ENCODE measurements at regions not wholly inside any gene's neighbourhood (a gene's known extent, or its start where the extent isn't known, plus 50 kb on each side); places are given as distances from the start of the nearest gene placed in this dataset.
"Not testable (repeated sequence)": the region's sequence is repeated elsewhere in the genome, so short reads cannot be mapped to it uniquely, and the experiment has no call there.

GRCh38 chr5:17326600-17327037 lies 109.2 kb downstream of the BASP1 start:
- H3K4me1 Mint-ChIP-seq (ENCODE audit: low read depth) = no peaks in the 10 kb centered on the region
- no peaks in the 10 kb centered on the region for H3K36me3 Mint-ChIP-seq (ENCODE audit: low read depth)
- no peaks in the 10 kb centered on the region for H3K27me3 Mint-ChIP-seq
- H3K9me3 Mint-ChIP-seq = no peaks in the 10 kb centered on the region
- H3K27ac Mint-ChIP-seq = no peak overlapping the region
- H3K4me3 Mint-ChIP-seq = no peak overlapping the region

- Mint-ChIP-seq H3K27ac (no peak overlapping the region), H3K4me1 (ENCODE audit: low read depth) (no peaks in the 10 kb centered on the region), H3K36me3 (ENCODE audit: low read depth) (no peaks in the 10 kb centered on the region), H3K4me3 (no peak overlapping the region), H3K9me3 (no peaks in the 10 kb centered on the region), H3K27me3 (no peaks in the 10 kb centered on the region)
These were observed 109.7 kb downstream of the BASP1 start for GRCh38 chr5:17327048-17327625.

DNA sequence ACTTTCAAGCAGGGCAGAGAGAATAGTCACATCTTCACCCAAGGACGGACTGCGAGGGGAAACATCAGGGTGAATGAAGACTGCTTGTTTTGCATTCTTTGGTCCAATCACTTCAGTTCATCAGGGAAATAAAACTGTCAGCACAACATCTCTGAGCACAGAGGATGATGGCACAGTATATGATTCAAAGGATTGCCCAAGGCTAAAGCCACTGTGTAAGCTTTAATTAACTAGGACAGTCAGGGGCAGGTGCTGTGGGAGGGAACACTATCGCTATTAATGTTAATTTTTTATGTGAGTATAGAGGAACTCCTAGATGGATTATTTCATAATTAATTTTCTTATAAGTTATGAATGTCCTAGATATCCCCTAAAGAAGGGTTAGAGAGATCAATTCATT lies 112.1 kb downstream of the BASP1 start:
- H3K27me3 Mint-ChIP-seq = no peaks in the 10 kb centered on the region
- H3K36me3 Mint-ChIP-seq (ENCODE audit: low read depth) = no peaks in the 10 kb centered on the region
- no peak overlapping the region for H3K4me3 Mint-ChIP-seq
- H3K27ac Mint-ChIP-seq = no peak overlapping the region
- no peaks in the 10 kb centered on the region for H3K4me1 Mint-ChIP-seq (ENCODE audit: low read depth)
- H3K9me3 Mint-ChIP-seq = peaks cover 14% of the 10 kb centered on the region

DNA sequence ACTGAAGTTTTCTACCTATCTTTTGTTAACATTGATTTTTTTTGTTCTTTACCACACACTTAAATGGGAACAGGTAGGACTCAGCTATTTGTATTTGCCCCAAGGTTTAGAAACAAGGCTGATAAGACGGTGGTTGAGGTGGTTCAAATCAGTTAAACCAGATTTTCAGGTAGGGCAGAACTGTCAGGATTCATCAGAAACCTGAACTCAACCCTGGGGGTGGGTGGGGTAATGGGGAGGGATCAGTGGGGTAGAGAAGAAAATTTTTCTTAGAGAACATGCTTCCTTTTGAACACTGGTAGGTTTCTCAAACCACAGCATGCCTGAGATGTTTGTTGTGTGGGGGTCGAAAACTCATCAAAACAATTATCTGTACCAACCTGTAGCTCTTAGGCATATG lies 113.0 kb downstream of the BASP1 start:
- Mint-ChIP-seq H3K27ac (no peak overlapping the region), H3K36me3 (ENCODE audit: low read depth) (no peaks in the 10 kb centered on the region), H3K9me3 (peaks cover 14% of the 10 kb centered on the region), H3K4me1 (ENCODE audit: low read depth) (no peaks in the 10 kb centered on the region), H3K27me3 (no peaks in the 10 kb centered on the region), H3K4me3 (no peak overlapping the region)

DNA sequence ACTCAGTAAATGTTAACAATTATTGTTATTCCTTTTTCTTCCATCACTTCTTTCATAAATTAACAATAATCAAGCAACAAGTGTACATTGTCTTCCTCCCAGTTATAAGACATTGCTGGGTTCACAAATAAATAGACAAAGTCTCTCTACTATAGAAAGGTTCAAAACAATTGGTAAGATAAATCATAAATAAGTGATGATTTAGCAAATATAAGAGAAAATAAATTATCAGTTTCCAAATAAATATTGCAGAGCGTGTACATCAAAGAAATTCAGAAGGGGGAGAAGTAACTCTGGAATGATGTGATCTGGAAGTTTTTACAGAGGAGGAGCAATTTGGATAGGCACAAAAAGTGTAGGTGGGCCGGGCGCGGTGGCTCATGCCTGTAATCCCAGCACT lies 114.2 kb downstream of the BASP1 start:
- Mint-ChIP-seq H3K36me3 (ENCODE audit: low read depth) (no peaks in the 10 kb centered on the region), H3K4me1 (ENCODE audit: low read depth) (no peaks in the 10 kb centered on the region), H3K4me3 (no peak overlapping the region), H3K9me3 (peaks cover 16% of the 10 kb centered on the region), H3K27me3 (no peaks in the 10 kb centered on the region), H3K27ac (no peak overlapping the region)

- H3K27ac Mint-ChIP-seq = no peak overlapping the region
- no peak overlapping the region for H3K4me3 Mint-ChIP-seq
- H3K9me3 Mint-ChIP-seq = peaks cover 24% of the 10 kb centered on the region
- H3K4me1 Mint-ChIP-seq (ENCODE audit: low read depth) = no peaks in the 10 kb centered on the region
- no peaks in the 10 kb centered on the region for H3K27me3 Mint-ChIP-seq
- no peaks in the 10 kb centered on the region for H3K36me3 Mint-ChIP-seq (ENCODE audit: low read depth)
These were observed 116.3 kb downstream of the BASP1 start for GRCh38 chr5:17333755-17334154.

- no peak overlapping the region for H3K4me3 Mint-ChIP-seq
- no peak overlapping the region for H3K27ac Mint-ChIP-seq
- H3K9me3 Mint-ChIP-seq = peaks cover 27% of the 10 kb centered on the region
- no peaks in the 10 kb centered on the region for H3K27me3 Mint-ChIP-seq
- no peaks in the 10 kb centered on the region for H3K36me3 Mint-ChIP-seq (ENCODE audit: low read depth)
- H3K4me1 Mint-ChIP-seq (ENCODE audit: low read depth) = no peaks in the 10 kb centered on the region
These were observed 118.6 kb downstream of the BASP1 start for GRCh38 chr5:17336054-17336453.

DNA sequence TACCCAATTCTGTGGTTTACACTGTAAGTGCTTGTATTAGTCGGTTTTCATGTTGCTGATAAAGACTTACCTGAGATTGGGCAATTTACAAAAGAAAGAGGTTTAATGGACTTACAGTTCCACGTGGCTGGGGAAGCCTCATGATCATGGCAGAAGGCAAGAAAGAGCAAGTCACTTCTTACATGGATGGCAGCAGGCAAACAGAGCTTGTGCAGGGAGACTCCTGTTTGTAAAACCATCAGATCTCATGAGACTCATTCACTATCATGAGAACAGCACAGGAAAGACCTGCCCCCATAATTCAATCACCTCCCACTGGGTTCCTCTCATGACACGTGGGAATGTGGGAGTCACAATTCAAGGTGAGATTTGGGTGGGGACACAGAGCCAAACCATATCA lies 119.3 kb downstream of the BASP1 start:
- H3K9me3 Mint-ChIP-seq = peaks cover 31% of the 10 kb centered on the region
- H3K36me3 Mint-ChIP-seq (ENCODE audit: low read depth); H3K4me3 Mint-ChIP-seq; H3K4me1 Mint-ChIP-seq (ENCODE audit: low read depth); H3K27me3 Mint-ChIP-seq; H3K27ac Mint-ChIP-seq: not testable (repeated sequence)

DNA sequence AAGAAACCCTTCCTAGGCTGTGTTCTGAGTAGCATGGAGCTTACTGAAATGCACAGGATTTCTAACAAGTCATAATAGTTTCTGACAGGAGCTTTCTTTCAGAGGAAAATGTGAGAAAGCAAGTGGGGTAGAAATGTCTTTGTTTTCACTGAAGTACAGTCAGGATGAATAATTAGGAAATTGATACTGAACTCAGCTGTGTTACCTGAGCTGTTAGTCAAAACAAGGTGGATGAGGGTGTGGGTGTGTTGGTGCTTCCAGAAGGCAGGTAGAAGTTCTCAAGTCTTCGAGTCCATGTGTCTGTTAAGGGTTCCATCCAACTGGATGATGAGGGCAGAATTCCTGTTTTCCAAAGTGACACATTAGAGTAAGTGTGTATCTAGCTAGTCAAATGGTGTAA lies 122.4 kb downstream of the BASP1 start:
- H3K36me3 Mint-ChIP-seq (ENCODE audit: low read depth) = no peaks in the 10 kb centered on the region

GRCh38 chr5:17340379-17340778 lies 122.9 kb downstream of the BASP1 start:
- Mint-ChIP-seq H3K4me3 (no peak overlapping the region), H3K4me1 (ENCODE audit: low read depth) (peaks cover 6% of the 10 kb centered on the region), H3K9me3 (peaks cover 20% of the 10 kb centered on the region), H3K36me3 (ENCODE audit: low read depth) (no peaks in the 10 kb centered on the region), H3K27ac (no peak overlapping the region), H3K27me3 (no peaks in the 10 kb centered on the region)

More for the DNA sequence above, 122.4 kb downstream of the BASP1 start:
- Mint-ChIP-seq H3K9me3 (peaks cover 17% of the 10 kb centered on the region), H3K4me3 (no peak overlapping the region), H3K4me1 (ENCODE audit: low read depth) (peaks cover 6% of the 10 kb centered on the region), H3K27ac (no peak overlapping the region), H3K27me3 (no peaks in the 10 kb centered on the region)

DNA sequence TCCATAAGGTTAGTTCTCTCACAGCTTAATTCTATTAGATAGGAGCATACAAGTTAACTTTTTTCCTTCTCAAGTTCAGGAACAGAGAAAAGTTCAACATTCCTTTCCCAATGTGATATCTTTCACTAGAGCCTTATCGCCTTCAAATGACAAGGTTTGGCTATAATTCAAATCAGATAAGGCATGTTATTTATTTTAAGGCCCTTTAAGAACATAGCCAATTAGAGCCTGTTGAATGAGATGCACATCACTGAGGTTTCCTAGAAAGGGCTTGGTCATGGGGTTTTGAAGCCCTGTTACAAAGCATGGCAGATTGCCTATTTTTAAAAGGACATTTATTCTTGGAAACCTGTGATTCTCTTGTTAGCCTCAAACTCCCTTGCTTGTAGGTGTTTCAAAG lies 123.4 kb downstream of the BASP1 start:
- no peaks in the 10 kb centered on the region for H3K36me3 Mint-ChIP-seq (ENCODE audit: low read depth)
- no peak overlapping the region for H3K4me3 Mint-ChIP-seq
- H3K27me3 Mint-ChIP-seq = no peaks in the 10 kb centered on the region

GRCh38 chr5:17343675-17344074 lies 126.2 kb downstream of the BASP1 start:
- peaks cover 11% of the 10 kb centered on the region for H3K9me3 Mint-ChIP-seq
- no peak overlapping the region for H3K4me3 Mint-ChIP-seq
- H3K27ac Mint-ChIP-seq = no peak overlapping the region
- H3K4me1 Mint-ChIP-seq (ENCODE audit: low read depth) = peaks cover 6% of the 10 kb centered on the region
- H3K27me3 Mint-ChIP-seq = no peaks in the 10 kb centered on the region
- no peaks in the 10 kb centered on the region for H3K36me3 Mint-ChIP-seq (ENCODE audit: low read depth)

More for the DNA sequence above, 123.4 kb downstream of the BASP1 start:
- Mint-ChIP-seq H3K4me1 (ENCODE audit: low read depth) (peaks cover 6% of the 10 kb centered on the region), H3K27ac (no peak overlapping the region), H3K9me3 (peaks cover 20% of the 10 kb centered on the region)

- Mint-ChIP-seq H3K36me3 (ENCODE audit: low read depth) (no peaks in the 10 kb centered on the region), H3K9me3 (peaks cover 3% of the 10 kb centered on the region), H3K27me3 (no peaks in the 10 kb centered on the region), H3K4me3 (no peak overlapping the region), H3K4me1 (ENCODE audit: low read depth) (peaks cover 6% of the 10 kb centered on the region), H3K27ac (no peak overlapping the region)
These were observed 129.4 kb downstream of the BASP1 start for GRCh38 chr5:17346811-17347210.

DNA sequence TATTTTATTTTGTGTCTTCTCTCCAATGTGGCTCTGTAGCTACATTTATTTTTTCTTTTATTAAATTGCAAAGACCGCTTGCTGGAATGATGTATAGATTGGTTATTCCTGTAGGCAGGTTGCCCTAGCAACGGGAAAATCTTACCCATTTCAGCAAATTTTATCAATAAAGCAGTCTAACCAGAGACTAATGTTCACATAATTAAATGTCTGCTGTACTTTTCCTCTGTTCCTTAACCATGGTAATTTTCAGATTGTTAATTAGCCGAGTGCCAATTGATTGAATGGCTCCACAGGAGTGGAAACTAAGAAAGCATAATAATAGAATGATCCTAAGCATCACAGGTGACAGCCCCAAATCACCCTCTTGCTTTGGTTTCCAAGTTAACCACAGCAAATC lies 134.8 kb downstream of the BASP1 start:
- H3K27me3 Mint-ChIP-seq = no peaks in the 10 kb centered on the region
- H3K4me1 Mint-ChIP-seq (ENCODE audit: low read depth) = peaks cover 4% of the 10 kb centered on the region
- H3K4me3 Mint-ChIP-seq = no peak overlapping the region
- no peaks in the 10 kb centered on the region for H3K36me3 Mint-ChIP-seq (ENCODE audit: low read depth)
- H3K27ac Mint-ChIP-seq = no peak overlapping the region
- H3K9me3 Mint-ChIP-seq = no peaks in the 10 kb centered on the region

DNA sequence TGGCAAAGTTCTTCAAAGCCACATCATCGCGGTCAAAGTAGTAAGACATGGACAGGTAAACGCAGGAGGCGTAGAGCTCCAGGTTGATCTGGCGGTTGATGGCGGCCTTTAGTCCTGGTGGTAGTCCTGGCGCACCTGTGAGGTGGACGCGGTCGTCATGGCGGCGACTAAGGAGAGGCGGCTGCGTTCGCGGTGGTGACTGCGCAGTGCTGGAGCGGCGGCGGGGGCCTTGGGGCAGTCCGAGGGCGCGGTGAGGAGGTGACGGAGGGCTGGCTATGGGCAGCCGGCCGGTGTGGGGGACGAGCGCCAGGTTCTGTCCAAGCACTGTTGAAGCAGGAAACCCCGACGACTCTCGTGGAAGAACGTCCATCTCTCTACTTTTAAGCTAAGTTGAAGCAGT lies 136.8 kb downstream of the BASP1 start:
- Mint-ChIP-seq H3K27ac (no peak overlapping the region), H3K4me1 (ENCODE audit: low read depth) (peaks cover 4% of the 10 kb centered on the region), H3K4me3 (no peak overlapping the region), H3K9me3 (peaks cover 8% of the 10 kb centered on the region), H3K27me3 (no peaks in the 10 kb centered on the region), H3K36me3 (ENCODE audit: low read depth) (no peaks in the 10 kb centered on the region)

DNA sequence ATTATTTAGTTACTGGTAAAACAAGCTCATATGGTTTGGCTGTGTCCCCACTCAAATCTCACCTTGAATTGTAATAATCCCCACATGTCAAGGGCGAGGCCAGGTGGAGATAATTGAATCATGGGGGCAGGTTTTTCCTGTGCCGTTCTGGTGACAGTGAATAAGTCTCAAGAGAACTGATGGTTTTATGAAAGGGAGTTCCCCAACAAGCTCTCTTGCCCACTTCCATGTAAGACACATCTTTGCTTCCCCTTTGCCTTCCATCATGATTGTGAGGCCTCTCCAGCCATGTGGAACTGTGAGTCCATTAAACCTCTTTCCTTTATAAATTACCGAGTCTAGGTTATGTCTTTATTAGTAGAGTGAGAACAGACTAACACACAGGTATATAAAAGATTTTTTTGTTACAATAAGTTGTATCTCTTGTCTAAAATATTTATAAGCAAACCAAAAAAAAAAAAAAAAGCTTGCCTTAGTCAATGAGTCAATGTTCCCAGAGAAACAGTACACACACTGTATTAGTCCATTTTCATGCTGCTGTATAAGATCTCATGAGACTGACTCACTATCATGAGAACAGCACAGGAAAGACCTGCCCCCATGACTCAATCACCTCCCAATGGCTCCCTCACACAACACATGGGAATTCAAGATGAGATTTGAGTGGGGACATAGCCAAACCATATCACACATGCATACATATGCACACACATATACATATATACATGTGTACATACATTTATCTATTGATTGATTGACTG lies 138.3 kb downstream of the BASP1 start:
- Mint-ChIP-seq H3K9me3 (peaks cover 8% of the 10 kb centered on the region), H3K27me3 (no peaks in the 10 kb centered on the region), H3K4me1 (ENCODE audit: low read depth) (peaks cover 4% of the 10 kb centered on the region), H3K4me3 (no peak overlapping the region), H3K27ac (no peak overlapping the region), H3K36me3 (ENCODE audit: low read depth) (no peaks in the 10 kb centered on the region)
